ENCODE measurements at regions not wholly inside any gene's neighbourhood (a gene's known extent, or its start where the extent isn't known, plus 50 kb on each side); places are given as distances from the start of the nearest gene placed in this dataset.
"Not testable (repeated sequence)": the region's sequence is repeated elsewhere in the genome, so short reads cannot be mapped to it uniquely, and the experiment has no call there.

GRCh38 chr3:166613365-166613764 is 766.7 kb downstream of the ZBBX start:
- TF ChIP-seq CTCF (conservative IDR thresholded peaks at IDR 0.05) (no peak), ZFX (IDR thresholded peaks at IDR 0.05) (no peak)
- no peak overlapping the region for H3K27ac ChIP-seq

GRCh38 chr3:166612761-166613160 is 767.3 kb downstream of the ZBBX start:
- not testable (repeated sequence) for H3K27ac ChIP-seq

- no peak for TF ChIP-seq ZFX (IDR thresholded peaks at IDR 0.05)
- no peak for TF ChIP-seq CTCF (conservative IDR thresholded peaks at IDR 0.05)
- H3K27ac ChIP-seq: no peak overlapping the region
Observed at GRCh38 chr3:166607933-166608521, 770.8 kb upstream of the BCHE start.

GRCh38 chr3:166606988-166607387 is 769.8 kb upstream of the BCHE start:
- no peak overlapping the region for H3K27ac ChIP-seq
- TF ChIP-seq CTCF (conservative IDR thresholded peaks at IDR 0.05) (no peak), ZFX (IDR thresholded peaks at IDR 0.05) (no peak)

- TF ChIP-seq CTCF (conservative IDR thresholded peaks at IDR 0.05) (no peak), ZFX (IDR thresholded peaks at IDR 0.05) (no peak)
- H3K27ac ChIP-seq: no peak overlapping the region
Observed at GRCh38 chr3:166593776-166594175, 756.6 kb upstream of the BCHE start.

GRCh38 chr3:166582236-166582635 is 745.0 kb upstream of the BCHE start:
- TF ChIP-seq ZFX (IDR thresholded peaks at IDR 0.05): no peak
- TF ChIP-seq CTCF (conservative IDR thresholded peaks at IDR 0.05): no peak
- H3K27ac ChIP-seq: no peak overlapping the region

- H3K27ac ChIP-seq: no peak overlapping the region
- TF ChIP-seq ZFX (IDR thresholded peaks at IDR 0.05) (no peak), CTCF (conservative IDR thresholded peaks at IDR 0.05) (no peak)
Observed at GRCh38 chr3:166580561-166580960, 743.3 kb upstream of the BCHE start.

- TF ChIP-seq CTCF (conservative IDR thresholded peaks at IDR 0.05): no peak
- TF ChIP-seq ZFX (IDR thresholded peaks at IDR 0.05): no peak
- no peak overlapping the region for H3K27ac ChIP-seq
Observed at GRCh38 chr3:166575161-166575560, 737.9 kb upstream of the BCHE start.

GRCh38 chr3:166571686-166572085 is 734.5 kb upstream of the BCHE start:
- H3K27ac ChIP-seq: not testable (repeated sequence)

Measured in C4-2B (cell line).